Stomach (tissue), 8 donors: ENCODE measurements at regions not wholly inside any gene's neighbourhood (a gene's known extent, or its start where the extent isn't known, plus 50 kb on each side); places are given as distances from the start of the nearest gene placed in this dataset.

Source experiments
- DNase-seq, 2 donors: peaks; one replicate each; pipeline versions ENCODE4 v3.0.0 to v3.0.0-alpha.2; 2013 to 2019
- H3K27ac ChIP-seq, 5 donors: fragments of 200-600 bp in 4 of 5; sonication (generic) in 4 of 5; one replicate each; pipeline ENCODE4 v1.5.1; 2013 to 2019; ENCODE audit warnings: mild to moderate bottlenecking in 1 of 5, moderate library complexity in 1 of 5
- H3K27me3 ChIP-seq, 3 donors: fragments of 200-600 bp; sonication (generic); one replicate each; pipeline ENCODE4 v1.5.1; 2017 to 2019; ENCODE audit warnings: mixed run types in 1 of 3
- H3K36me3 ChIP-seq, 4 donors: fragments of 200-600 bp; sonication (generic); 1 replicate in 3 of 4; 2 replicates in 1 of 4; pipeline ENCODE4 v1.5.1; 2016 to 2019
- H3K4me1 ChIP-seq, 4 donors: fragments of 200-600 bp; sonication (generic); one replicate each; pipeline ENCODE4 v1.5.1; 2016 to 2019
- H3K4me3 ChIP-seq, 4 donors: fragments of 200-600 bp; sonication (generic) in 3 of 4; one replicate each; pipeline ENCODE4 v1.5.1; 2016 to 2019; ENCODE audit warnings: mild to moderate bottlenecking in 1 of 4
- H3K9me3 ChIP-seq, 4 donors: fragments of 200-600 bp; sonication (generic); one replicate each; pipeline ENCODE4 v1.5.1; 2016 to 2019
- EP300 ChIP-seq: sonication (generic); formaldehyde crosslinking; IDR thresholded peaks from one replicate; pipeline ENCODE4 v1.6.1; 2017; ENCODE audit warnings: antibody characterized with exemption
- POLR2A ChIP-seq, 4 donors: fragments of 450-650 bp; IDR thresholded peaks; one replicate each; pipeline ENCODE4 v1.6.1; 2016; ENCODE audit warnings: antibody characterized with exemption in 4 of 4, control low read depth in 2 of 4, mild to moderate bottlenecking in 1 of 4, moderate library complexity in 1 of 4
- POLR2AphosphoS5 ChIP-seq, 3 donors: sonication (generic); formaldehyde crosslinking; IDR thresholded peaks; one replicate each; pipeline ENCODE4 v1.6.1; 2016; ENCODE audit warnings: antibody characterized with exemption in 3 of 3
- WGBS, 5 donors: extraction: QIAGEN DNeasy Blood & Tissue Kit in 3 of 5; methylation state at CpG; one replicate each; pipeline versions ENCODE4 v1.1.5 to v1.1.7; 2013 to 2018; 5-methylcytosine and 5-hydroxymethylcytosine counted together
- intact Hi-C: fragments of 100-400 bp; cut with DNase I; formaldehyde crosslinking; loops from one replicate; pipeline ENCODE4 v1.15.1; 2023; ENCODE audit warnings: low total_unique reads
- TF ChIP-seq, protein P1 (sequence below), 7 experiments: fragments of 450-650 bp in 4 of 7; fragments of 200-600 bp in 3 of 7; sonication (generic) in 3 of 7; IDR thresholded peaks; one replicate each; pipeline ENCODE4 v1.5.1; 2016 to 2019; ENCODE audit warnings: antibody characterized with exemption in 7 of 7, control low read depth in 2 of 7, mild to moderate bottlenecking in 1 of 7
- donor health status: healthy with polysubstance abuse.
- donor health status: Bipolar disorder and iron deficiency.
- donor health status: healthy.

DNA sequence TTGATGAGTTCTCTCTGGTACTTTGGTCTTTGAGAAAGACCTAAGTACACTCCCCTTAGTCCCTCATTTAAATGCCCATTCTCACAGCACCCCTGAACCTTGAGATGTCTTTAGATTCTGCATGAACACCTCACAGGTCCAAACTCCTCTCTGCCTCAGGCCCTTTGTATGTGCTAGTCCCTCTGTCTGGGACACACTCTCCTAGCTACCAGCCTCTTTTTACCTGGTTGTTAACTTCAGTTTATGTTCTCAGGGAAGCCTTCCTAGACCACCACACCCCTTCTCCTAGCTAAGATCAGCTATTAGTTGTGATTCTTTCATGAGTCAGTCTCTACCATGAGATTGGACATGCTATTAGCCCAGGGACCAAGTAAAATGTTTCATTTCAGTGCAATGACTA is 86.4 kb downstream of the PLCE1 start:
- TF ChIP-seq, protein P1, sequence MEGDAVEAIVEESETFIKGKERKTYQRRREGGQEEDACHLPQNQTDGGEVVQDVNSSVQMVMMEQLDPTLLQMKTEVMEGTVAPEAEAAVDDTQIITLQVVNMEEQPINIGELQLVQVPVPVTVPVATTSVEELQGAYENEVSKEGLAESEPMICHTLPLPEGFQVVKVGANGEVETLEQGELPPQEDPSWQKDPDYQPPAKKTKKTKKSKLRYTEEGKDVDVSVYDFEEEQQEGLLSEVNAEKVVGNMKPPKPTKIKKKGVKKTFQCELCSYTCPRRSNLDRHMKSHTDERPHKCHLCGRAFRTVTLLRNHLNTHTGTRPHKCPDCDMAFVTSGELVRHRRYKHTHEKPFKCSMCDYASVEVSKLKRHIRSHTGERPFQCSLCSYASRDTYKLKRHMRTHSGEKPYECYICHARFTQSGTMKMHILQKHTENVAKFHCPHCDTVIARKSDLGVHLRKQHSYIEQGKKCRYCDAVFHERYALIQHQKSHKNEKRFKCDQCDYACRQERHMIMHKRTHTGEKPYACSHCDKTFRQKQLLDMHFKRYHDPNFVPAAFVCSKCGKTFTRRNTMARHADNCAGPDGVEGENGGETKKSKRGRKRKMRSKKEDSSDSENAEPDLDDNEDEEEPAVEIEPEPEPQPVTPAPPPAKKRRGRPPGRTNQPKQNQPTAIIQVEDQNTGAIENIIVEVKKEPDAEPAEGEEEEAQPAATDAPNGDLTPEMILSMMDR (IDR thresholded peaks at IDR 0.05) = no peak
- TF ChIP-seq POLR2AphosphoS5 (IDR thresholded peaks at IDR 0.05) (no peak), EP300 (no peak), POLR2A (IDR thresholded peaks at IDR 0.05) (no peak)
- peaks cover 0 to 46% (median 12%) of the 10 kb centered on the region in 4 donors for H3K4me1 ChIP-seq
- no peak for DNase-seq
- peaks cover 0 to 5% (median 0%) of the 10 kb centered on the region in 4 donors for H3K9me3 ChIP-seq
- intact Hi-C loops = no loop called here
- H3K4me3 ChIP-seq = no peak overlapping the region
- H3K27me3 ChIP-seq = no peaks in the 10 kb centered on the region
- H3K36me3 ChIP-seq = no peaks in the 10 kb centered on the region
- H3K27ac ChIP-seq = no peak overlapping the region

- H3K9me3 ChIP-seq = peaks cover 0 to 5% (median 0%) of the 10 kb centered on the region in 4 donors
- peaks cover 0 to 44% (median 12%) of the 10 kb centered on the region in 4 donors for H3K4me1 ChIP-seq
- no peaks in the 10 kb centered on the region for H3K36me3 ChIP-seq
- no peak for DNase-seq
- H3K4me3 ChIP-seq = no peak overlapping the region
- 31 to 46% (median 34%) methylated on average over 5 of the region's 5 CpGs for WGBS, 5 donors
- intact Hi-C loops = no loop called here
- peak overlapping the region in 1 of 5 donors; percentile 36 for H3K27ac ChIP-seq
- no peaks in the 10 kb centered on the region for H3K27me3 ChIP-seq
- TF ChIP-seq POLR2AphosphoS5 (IDR thresholded peaks at IDR 0.05) (no peak), POLR2A (IDR thresholded peaks at IDR 0.05) (no peak), EP300 (no peak)
- TF ChIP-seq, protein P1 (IDR thresholded peaks at IDR 0.05) = no peak
Measured at GRCh38 chr10:94083662-94084265, 90.0 kb downstream of the PLCE1 start.

GRCh38 chr10:94084344-94084743 is 90.6 kb downstream of the PLCE1 start:
- 75 to 95% (median 89%) methylated on average over 5 of the region's 5 CpGs for WGBS, 5 donors

DNA sequence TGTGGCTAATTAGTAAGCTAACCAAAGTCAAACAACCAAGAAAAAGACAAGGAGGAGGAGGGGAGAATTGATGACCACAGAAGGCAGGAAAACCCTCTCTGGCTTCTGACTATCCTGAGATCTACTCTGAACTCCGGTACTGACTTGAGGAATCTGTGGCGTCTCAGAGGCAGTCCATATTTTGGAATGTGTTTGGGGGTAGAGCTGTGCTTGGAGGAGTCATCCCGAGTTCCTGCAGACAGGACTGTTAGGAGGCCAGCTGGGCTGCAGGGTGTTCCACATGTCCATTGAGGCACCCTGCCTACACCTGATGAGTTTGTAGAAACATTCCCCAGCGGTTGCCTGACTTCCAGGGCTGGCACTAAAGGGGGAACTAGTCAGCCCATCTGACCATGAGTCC is 91.6 kb downstream of the PLCE1 start:
- no peak overlapping the region for H3K4me3 ChIP-seq
- peaks cover 0 to 5% (median 0%) of the 10 kb centered on the region in 4 donors for H3K9me3 ChIP-seq
- no peak for DNase-seq
- TF ChIP-seq, protein P1 (IDR thresholded peaks at IDR 0.05) = no peak
- no peak for TF ChIP-seq EP300
- TF ChIP-seq POLR2A (IDR thresholded peaks at IDR 0.05) = no peak
- no peak for TF ChIP-seq POLR2AphosphoS5 (IDR thresholded peaks at IDR 0.05)
- H3K36me3 ChIP-seq = no peaks in the 10 kb centered on the region
- no peaks in the 10 kb centered on the region for H3K27me3 ChIP-seq
- WGBS, 5 donors = 62 to 85% (median 72%) methylated on average over 3 to 4 of the region's 4 CpGs
- intact Hi-C loops = no loop called here
- H3K4me1 ChIP-seq = peaks cover 0 to 52% (median 18%) of the 10 kb centered on the region in 4 donors
- no peak overlapping the region for H3K27ac ChIP-seq

More at GRCh38 chr10:94084344-94084743, 90.6 kb downstream of the PLCE1 start:
- Histone ChIP-seq H3K36me3 (no peaks in the 10 kb centered on the region), H3K4me1 (peaks cover 0 to 49% (median 17%) of the 10 kb centered on the region in 4 donors), H3K27ac (peak overlapping the region in 1 of 5 donors; percentile 36), H3K9me3 (peaks cover 0 to 5% (median 0%) of the 10 kb centered on the region in 4 donors), H3K27me3 (no peaks in the 10 kb centered on the region), H3K4me3 (no peak overlapping the region)
- no peak for DNase-seq
- no peak for TF ChIP-seq POLR2A (IDR thresholded peaks at IDR 0.05)
- no peak for TF ChIP-seq POLR2AphosphoS5 (IDR thresholded peaks at IDR 0.05)
- TF ChIP-seq, protein P1 (IDR thresholded peaks at IDR 0.05) = no peak
- no peak for TF ChIP-seq EP300
- intact Hi-C loops = no loop called here
